CD4-positive, alpha-beta T cell (primary cell): ENCODE measurements at regions not wholly inside any gene's neighbourhood (a gene's known extent, or its start where the extent isn't known, plus 50 kb on each side); places are given as distances from the start of the nearest gene placed in this dataset.

ENCODE experiments used
- ATAC-seq: fragments of 200-7000 bp; cut with Tn5 transposase; one replicate; pipeline ENCODE4 v1.10.0; 2022; ENCODE audit warnings: mild to moderate bottlenecking; ENCODE audit not compliant: poor library complexity
- CTCF ChIA-PET: fragments of 350-600 bp; sonication (Branson Sonifier 250); formaldehyde crosslinking; loops from one replicate; lab custom pipeline; 2021; ENCODE audit warnings: antibody characterized with exemption, inconsistent platforms; lab: Charles Lee
- POLR2A ChIA-PET: fragments of 350-600 bp; sonication (Branson Sonifier 250); formaldehyde crosslinking; loops from one replicate; lab custom pipeline; 2021; ENCODE audit warnings: antibody characterized with exemption, inconsistent platforms; lab: Charles Lee
- DNase-seq, 14 experiments: peaks; one replicate each; pipeline ENCODE4 v3.0.0-alpha.2; 2013 to 2020; ENCODE audit warnings: mixed read lengths in 2 of 14
- H3K27ac ChIP-seq, 2 donors: one replicate each; pipeline versions ENCODE4 v1.5.1 to v1.7.0; 2013; ENCODE audit warnings: low read length in 2 of 2, low read depth in 1 of 2, mild to moderate bottlenecking in 1 of 2
- H3K27me3 ChIP-seq, 2 experiments: 1 replicate in 1 of 2; 2 replicates in 1 of 2; pipeline versions ENCODE4 v1.6.1 to v1.7.0; 2013; ENCODE audit warnings: low read length in 2 of 2, control low read depth in 1 of 2, mild to moderate bottlenecking in 1 of 2, moderate library complexity in 1 of 2; ENCODE audit not compliant: insufficient read depth in 2 of 2, control insufficient read depth in 1 of 2
- H3K36me3 ChIP-seq: one replicate; pipeline ENCODE4 v1.6.1; 2013; ENCODE audit warnings: low read length, control low read depth; ENCODE audit not compliant: insufficient read depth
- H3K4me1 ChIP-seq: one replicate; pipeline ENCODE4 v1.6.1; 2013; ENCODE audit warnings: low read length, control low read depth; ENCODE audit not compliant: insufficient read depth
- H3K4me3 ChIP-seq: one replicate; pipeline ENCODE4 v1.5.1; 2013; ENCODE audit warnings: mild to moderate bottlenecking, low read length, moderate library complexity
- H3K9me3 ChIP-seq, 2 experiments: 1 replicate in 1 of 2; 2 replicates in 1 of 2; pipeline versions ENCODE4 v1.6.1 to v1.7.0; 2013; ENCODE audit warnings: low read length in 2 of 2, mild to moderate bottlenecking in 2 of 2, control low read depth in 1 of 2, moderate library complexity in 1 of 2; ENCODE audit not compliant: control insufficient read depth in 1 of 2, insufficient read depth in 1 of 2
- H3K27ac Mint-ChIP-seq: one replicate; pipeline ENCODE4 v1.8.0; 2020; ENCODE audit warnings: mixed read lengths
- H3K27me3 Mint-ChIP-seq: one replicate; pipeline ENCODE4 v1.8.0; 2021; ENCODE audit warnings: mixed read lengths
- H3K36me3 Mint-ChIP-seq: one replicate; pipeline ENCODE4 v1.8.0; 2021; ENCODE audit warnings: low read depth, mixed read lengths
- H3K4me1 Mint-ChIP-seq: one replicate; pipeline ENCODE4 v1.8.0; 2021; ENCODE audit warnings: low read depth, mixed read lengths
- H3K4me3 Mint-ChIP-seq: one replicate; pipeline ENCODE4 v1.8.0; 2020; ENCODE audit warnings: mild to moderate bottlenecking, mixed read lengths
- H3K9me3 Mint-ChIP-seq: one replicate; pipeline ENCODE4 v1.8.0; 2020; ENCODE audit warnings: mixed read lengths
- CTCF ChIP-seq: fragments of 200-600 bp; IDR thresholded peaks from one replicate; pipeline ENCODE4 v1.8.0; 2022; ENCODE audit warnings: antibody characterized with exemption, mild to moderate bottlenecking
- intact Hi-C, 2 experiments: fragments of 100-400 bp; cut with DNase I in 1 of 2; cut with micrococcal nuclease in 1 of 2; formaldehyde crosslinking; loops; one replicate each; pipeline versions ENCODE4 v1.15.1 to v1.9.0; 2023 to 2025; cut with DNase I, micrococcal nuclease

GRCh38 chr10:125355657-125356056 lies 195.3 kb upstream of the CTBP2 start:
- Mint-ChIP-seq H3K4me3 (no peak overlapping the region), H3K27ac (no peak overlapping the region), H3K9me3 (peaks cover 7% of the 10 kb centered on the region), H3K4me1 (no peaks in the 10 kb centered on the region), H3K36me3 (no peaks in the 10 kb centered on the region), H3K27me3 (peaks cover 10% of the 10 kb centered on the region)
- ChIA-PET POLR2A (no interaction called here), CTCF (no interaction called here)
- Histone ChIP-seq H3K9me3 (peaks cover 0 to 20% of the 10 kb centered on the region in 2 experiments), H3K36me3 (no peaks in the 10 kb centered on the region), H3K27me3 (peaks cover 0 to 4% of the 10 kb centered on the region in 2 experiments), H3K4me1 (no peaks in the 10 kb centered on the region), H3K4me3 (no peak overlapping the region), H3K27ac (no peak overlapping the region)
- no peak for ATAC-seq
- no peak for TF ChIP-seq CTCF
- DNase-seq, result no peak
- intact Hi-C loops, result no loop called here

- Mint-ChIP-seq H3K9me3 (no peaks in the 10 kb centered on the region), H3K27ac (no peak overlapping the region), H3K36me3 (no peaks in the 10 kb centered on the region), H3K27me3 (no peaks in the 10 kb centered on the region), H3K4me1 (no peaks in the 10 kb centered on the region), H3K4me3 (no peak overlapping the region)
- ATAC-seq (no peak), DNase-seq (no peak)
- no peaks in the 10 kb centered on the region for H3K36me3 ChIP-seq
- H3K27ac ChIP-seq, result no peak overlapping the region
- peaks cover 0 to 2% of the 10 kb centered on the region in 2 experiments for H3K27me3 ChIP-seq
- intact Hi-C loops, result no loop called here
- no peak overlapping the region for H3K4me3 ChIP-seq
- no peak for TF ChIP-seq CTCF
- ChIA-PET CTCF (no interaction called here), POLR2A (no interaction called here)
- peaks cover 0 to under 1% of the 10 kb centered on the region in 2 experiments for H3K9me3 ChIP-seq
- H3K4me1 ChIP-seq, result no peaks in the 10 kb centered on the region
Measured at GRCh38 chr10:125350519-125350918, 190.2 kb upstream of the CTBP2 start.

GRCh38 chr10:125348536-125348935 lies 188.2 kb upstream of the CTBP2 start:
- Mint-ChIP-seq H3K27ac (no peak overlapping the region), H3K4me3 (no peak overlapping the region), H3K27me3 (peaks cover 5% of the 10 kb centered on the region), H3K4me1 (no peaks in the 10 kb centered on the region), H3K9me3 (no peaks in the 10 kb centered on the region), H3K36me3 (no peaks in the 10 kb centered on the region)
- no peaks in the 10 kb centered on the region for H3K36me3 ChIP-seq
- H3K27ac ChIP-seq, result no peak overlapping the region
- peaks cover 0 to 5% of the 10 kb centered on the region in 2 experiments for H3K9me3 ChIP-seq
- no peak for TF ChIP-seq CTCF
- no peak overlapping the region for H3K4me3 ChIP-seq
- POLR2A ChIA-PET, result no interaction called here
- CTCF ChIA-PET, result no interaction called here
- no peaks in the 10 kb centered on the region for H3K4me1 ChIP-seq
- ATAC-seq (no peak), DNase-seq (no peak)
- intact Hi-C loops, result no loop called here
- H3K27me3 ChIP-seq, result peaks cover 0 to 2% of the 10 kb centered on the region in 2 experiments
